22Rv1 (cell line): ENCODE measurements at regions not wholly inside any gene's neighbourhood (a gene's known extent, or its start where the extent isn't known, plus 50 kb on each side); places are given as distances from the start of the nearest gene placed in this dataset.

Experiments
- H3K27ac ChIP-seq: fragments of 450-650 bp; 2 replicates; pipeline ENCODE4 v1.5.1; 2017
- ZFX ChIP-seq: fragments of 450-650 bp; IDR thresholded peaks from 2 replicates; pipeline ENCODE4 v1.6.1; 2017; ENCODE audit warnings: antibody characterized with exemption, borderline replicate concordance
- TF ChIP-seq, protein P1 (sequence below): fragments of 450-650 bp; IDR thresholded peaks from 2 replicates; pipeline ENCODE4 v1.5.1; 2017; ENCODE audit warnings: mild to moderate bottlenecking

GRCh38 chr12:130088504-130088903 lies 73.8 kb upstream of the FZD10 start:
- no peak overlapping the region for H3K27ac ChIP-seq
- no peak for TF ChIP-seq ZFX

DNA sequence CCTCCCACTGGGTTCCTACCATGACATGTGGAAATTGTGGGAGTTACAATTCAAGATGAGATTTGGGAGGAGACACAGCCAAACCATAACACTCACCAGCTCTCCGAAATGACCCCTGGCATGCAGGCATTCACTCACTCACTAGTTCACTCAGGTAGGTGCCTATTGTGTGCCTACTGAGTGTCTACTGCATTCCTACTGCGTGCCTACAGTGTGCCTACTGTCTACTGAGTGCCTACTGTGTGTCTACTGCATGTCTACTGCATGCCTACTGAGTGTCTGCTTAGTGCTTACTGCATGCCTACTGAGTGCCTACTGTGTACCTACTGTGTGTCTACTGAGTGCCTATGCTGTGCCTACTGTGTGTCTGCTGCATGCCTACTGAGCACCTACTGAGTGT lies 71.7 kb upstream of the FZD10 start:
- no peak for TF ChIP-seq ZFX
- TF ChIP-seq, protein P1, sequence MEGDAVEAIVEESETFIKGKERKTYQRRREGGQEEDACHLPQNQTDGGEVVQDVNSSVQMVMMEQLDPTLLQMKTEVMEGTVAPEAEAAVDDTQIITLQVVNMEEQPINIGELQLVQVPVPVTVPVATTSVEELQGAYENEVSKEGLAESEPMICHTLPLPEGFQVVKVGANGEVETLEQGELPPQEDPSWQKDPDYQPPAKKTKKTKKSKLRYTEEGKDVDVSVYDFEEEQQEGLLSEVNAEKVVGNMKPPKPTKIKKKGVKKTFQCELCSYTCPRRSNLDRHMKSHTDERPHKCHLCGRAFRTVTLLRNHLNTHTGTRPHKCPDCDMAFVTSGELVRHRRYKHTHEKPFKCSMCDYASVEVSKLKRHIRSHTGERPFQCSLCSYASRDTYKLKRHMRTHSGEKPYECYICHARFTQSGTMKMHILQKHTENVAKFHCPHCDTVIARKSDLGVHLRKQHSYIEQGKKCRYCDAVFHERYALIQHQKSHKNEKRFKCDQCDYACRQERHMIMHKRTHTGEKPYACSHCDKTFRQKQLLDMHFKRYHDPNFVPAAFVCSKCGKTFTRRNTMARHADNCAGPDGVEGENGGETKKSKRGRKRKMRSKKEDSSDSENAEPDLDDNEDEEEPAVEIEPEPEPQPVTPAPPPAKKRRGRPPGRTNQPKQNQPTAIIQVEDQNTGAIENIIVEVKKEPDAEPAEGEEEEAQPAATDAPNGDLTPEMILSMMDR: no peak
- H3K27ac ChIP-seq: no peak overlapping the region

- no peak overlapping the region for H3K27ac ChIP-seq
- TF ChIP-seq, protein P1: no peak
- TF ChIP-seq ZFX: no peak
Measured at GRCh38 chr12:130093380-130093779, 68.9 kb upstream of the FZD10 start.

DNA sequence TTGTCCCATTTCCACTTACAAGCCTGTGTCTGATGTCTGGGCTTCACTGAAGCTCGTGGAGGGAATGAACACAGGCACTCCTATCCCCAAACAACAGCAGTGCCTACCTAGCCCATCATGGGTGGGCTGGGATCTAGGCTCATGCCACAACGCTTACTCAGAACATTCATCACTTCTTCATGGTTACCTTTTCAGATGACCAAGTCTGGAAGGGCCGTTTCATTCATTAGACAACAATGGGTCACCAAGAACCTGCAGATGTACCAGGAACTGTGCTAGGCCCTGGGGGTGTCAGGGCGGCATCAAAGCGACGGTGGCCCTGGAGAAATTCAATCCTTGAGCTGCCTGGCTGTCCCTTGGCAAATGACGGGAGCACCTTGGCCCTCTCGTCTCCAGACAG lies 64.9 kb upstream of the FZD10 start:
- no peak overlapping the region for H3K27ac ChIP-seq
- no peak for TF ChIP-seq ZFX
- TF ChIP-seq, protein P1: no peak

DNA sequence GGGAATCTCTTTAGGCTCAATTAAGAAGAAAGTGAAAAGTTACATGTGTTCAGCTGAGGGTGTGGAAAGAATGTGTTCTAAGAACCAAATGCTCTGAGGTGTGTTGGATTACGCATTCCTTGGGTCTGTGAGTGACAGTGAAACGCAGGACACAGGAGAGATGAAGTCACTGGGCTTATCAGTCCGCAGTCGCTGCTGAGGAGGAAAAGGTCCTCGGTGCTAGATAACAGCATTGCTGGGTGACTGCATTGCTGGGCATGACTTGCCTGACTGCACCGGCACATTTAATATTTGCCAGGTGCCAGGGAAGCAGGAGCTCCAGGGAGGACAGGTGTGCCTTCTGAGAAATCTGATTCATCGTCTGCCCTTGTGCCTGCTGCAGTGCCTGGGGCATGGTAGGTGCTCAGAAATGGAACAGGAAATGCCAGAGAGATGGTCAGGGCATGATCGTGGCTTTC lies 64.4 kb upstream of the FZD10 start:
- TF ChIP-seq, protein P1: no peak
- TF ChIP-seq ZFX: no peak
- no peak overlapping the region for H3K27ac ChIP-seq

GRCh38 chr12:130098301-130099005 lies 63.8 kb upstream of the FZD10 start:
- H3K27ac ChIP-seq: no peak overlapping the region

DNA sequence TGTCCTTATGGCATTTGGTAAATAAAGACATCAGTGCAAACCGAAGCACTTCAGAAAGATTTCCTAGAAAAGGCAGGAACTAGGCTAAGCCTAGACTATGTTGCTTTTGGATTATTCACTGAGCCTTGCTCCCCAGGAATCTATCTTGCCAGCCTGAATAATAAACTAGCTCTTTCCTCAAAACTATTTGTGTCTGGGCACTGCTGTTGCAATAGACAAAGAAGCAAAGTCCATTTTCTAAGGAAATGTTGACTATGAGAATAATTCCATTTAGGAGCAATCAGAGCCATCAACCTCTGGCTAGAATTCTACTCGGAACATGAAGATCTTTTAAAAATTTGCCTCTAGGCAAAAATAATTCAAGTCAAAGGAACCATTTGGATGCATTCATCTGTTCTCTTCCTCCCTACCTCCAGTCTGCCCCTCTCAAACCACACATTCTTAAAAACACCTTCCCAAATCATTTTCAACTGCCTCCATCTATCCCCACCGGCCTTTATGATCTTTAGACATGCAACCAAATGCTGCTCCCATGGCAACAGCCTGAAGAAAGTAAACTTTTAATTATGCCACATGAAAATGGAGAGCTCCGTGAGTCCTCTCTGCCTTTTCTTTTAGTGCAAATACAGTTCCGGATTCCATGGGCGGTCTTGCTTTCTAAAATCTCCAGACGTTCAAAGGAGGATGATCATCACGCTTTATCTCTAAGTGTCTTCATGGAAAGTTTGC lies 61.5 kb upstream of the FZD10 start:
- TF ChIP-seq, protein P1: no peak
- no peak for TF ChIP-seq ZFX
- H3K27ac ChIP-seq: no peak overlapping the region

More at GRCh38 chr12:130098301-130099005, 63.8 kb upstream of the FZD10 start:
- TF ChIP-seq, protein P1: no peak
- TF ChIP-seq ZFX: no peak
